Keratinocyte (primary cell): ENCODE measurements at regions not wholly inside any gene's neighbourhood (a gene's known extent, or its start where the extent isn't known, plus 50 kb on each side); places are given as distances from the start of the nearest gene placed in this dataset.

Source experiments
- DNase-seq: peaks from one replicate; pipeline ENCODE4 v3.0.0-alpha.2; 2011; ENCODE audit warnings: low read depth, missing footprints, low spot score
- FAIRE-seq: peaks from 2 replicates; lab custom pipeline; 2011; peaks lifted over from hg19 to GRCh38; lab: Jason Lieb, UNC
- H2AFZ ChIP-seq: 2 replicates; pipeline ENCODE4 v1.6.0; 2012; ENCODE audit warnings: low read length, control low read depth, inconsistent platforms; ENCODE audit not compliant: control insufficient read depth
- H3K27ac ChIP-seq: 2 replicates; pipeline ENCODE4 v1.5.1; 2011; ENCODE audit warnings: low read length; ENCODE audit not compliant: control insufficient read depth, insufficient read depth
- H3K27me3 ChIP-seq: 3 replicates; pipeline ENCODE4 v1.6.0; 2011; ENCODE audit warnings: low read length; ENCODE audit not compliant: control insufficient read depth, insufficient read depth; ENCODE audit errors: extremely low read depth
- H3K36me3 ChIP-seq, 2 experiments: 2 replicates in 1 of 2; 3 replicates in 1 of 2; pipeline ENCODE4 v1.5.1; 2011; ENCODE audit warnings: low read length in 2 of 2, mild to moderate bottlenecking in 1 of 2; ENCODE audit not compliant: control insufficient read depth in 2 of 2, insufficient read depth in 2 of 2; ENCODE audit errors: extremely low read depth in 1 of 2
- H3K4me1 ChIP-seq: 3 replicates; pipeline ENCODE4 v1.5.1; 2011; ENCODE audit warnings: low read length; ENCODE audit not compliant: control insufficient read depth, insufficient read depth; ENCODE audit errors: extremely low read depth
- H3K4me2 ChIP-seq: 3 replicates; pipeline ENCODE4 v1.6.0; 2011; ENCODE audit warnings: low read depth, low read length; ENCODE audit not compliant: control insufficient read depth, insufficient read depth; ENCODE audit errors: extremely low read depth
- H3K4me3 ChIP-seq, 3 experiments: fragments of 200-600 bp in 1 of 3; sonication (generic) in 1 of 3; 2 replicates in 2 of 3; 3 replicates in 1 of 3; pipeline ENCODE4 v1.5.1; 2011 to 2016; ENCODE audit warnings: low read length in 3 of 3, mild to moderate bottlenecking in 3 of 3, control low read depth in 2 of 3, inconsistent platforms in 1 of 3, low read depth in 1 of 3, mixed read lengths in 1 of 3, mixed run types in 1 of 3, moderate library complexity in 1 of 3; ENCODE audit not compliant: control insufficient read depth in 2 of 3, insufficient read depth in 2 of 3; ENCODE audit errors: extremely low read depth in 1 of 3
- H3K79me2 ChIP-seq: 2 replicates; pipeline ENCODE4 v1.6.0; 2012; ENCODE audit warnings: low read length; ENCODE audit not compliant: control insufficient read depth, insufficient read depth
- H3K9ac ChIP-seq: 3 replicates; pipeline ENCODE4 v1.6.0; 2011; ENCODE audit warnings: low read length; ENCODE audit not compliant: control insufficient read depth, insufficient read depth; ENCODE audit errors: extremely low read depth
- H3K9me1 ChIP-seq: 3 replicates; pipeline ENCODE4 v1.6.0; 2011; ENCODE audit warnings: low read length; ENCODE audit not compliant: control insufficient read depth, insufficient read depth; ENCODE audit errors: extremely low read depth
- H3K9me3 ChIP-seq: 2 replicates; pipeline ENCODE4 v1.5.1; 2012; ENCODE audit warnings: low read depth, low read length; ENCODE audit not compliant: control insufficient read depth
- H4K20me1 ChIP-seq: 3 replicates; pipeline ENCODE4 v1.6.0; 2011; ENCODE audit warnings: low read length; ENCODE audit not compliant: control insufficient read depth, insufficient read depth; ENCODE audit errors: extremely low read depth
- EZH2 ChIP-seq: IDR thresholded peaks from one replicate; pipeline ENCODE4 v1.6.1; 2012; ENCODE audit warnings: inconsistent platforms, mild to moderate bottlenecking, low read length, moderate library complexity
- dilution Hi-C: fragments of 300-500 bp; cut with MboI; formaldehyde crosslinking; loops from one replicate; pipeline ENCODE4 v1.7.0; 2020; ENCODE audit warnings: low sequenced_read_pairs; ENCODE audit not compliant: extremely low pct_ligation_motif_present
- TF ChIP-seq, protein P1 (sequence below), 3 experiments: IDR thresholded peaks in 1 of 3; conservative IDR thresholded peaks in 1 of 3; optimal IDR thresholded peaks in 1 of 3; 2 replicates in 2 of 3; 3 replicates in 1 of 3; pipeline versions ENCODE3 to v1.5.1; 2011; ENCODE audit warnings: low read length in 3 of 3, mild to moderate bottlenecking in 3 of 3, moderate library complexity in 2 of 3, control low read depth in 1 of 3, inconsistent platforms in 1 of 3; ENCODE audit not compliant: insufficient read depth in 2 of 3; ENCODE audit errors: extremely low read depth in 1 of 3

DNA sequence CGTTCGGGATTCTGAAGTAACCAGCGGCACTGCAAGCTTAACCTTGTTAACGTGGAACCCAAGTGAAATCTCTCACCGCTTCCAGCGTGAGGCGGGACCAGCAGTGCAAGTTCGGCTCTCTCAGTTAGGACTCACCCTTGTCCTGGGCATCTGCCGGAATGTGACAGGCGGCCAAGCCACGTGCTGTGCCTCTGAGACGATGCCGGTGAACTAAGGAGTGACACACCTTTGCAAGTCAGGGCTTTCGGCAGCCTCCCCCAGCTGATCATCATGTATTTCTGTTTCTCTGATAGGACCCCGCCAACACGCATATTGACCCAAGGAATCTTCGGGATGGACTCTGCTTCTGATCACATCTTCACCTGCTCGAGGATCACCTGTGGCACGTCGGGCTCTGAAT, 415.0 kb upstream of the IRX1 start:
- Histone ChIP-seq H3K27ac (no peak overlapping the region), H3K79me2 (no peaks in the 10 kb centered on the region), H3K4me1 (no peaks in the 10 kb centered on the region), H2AFZ (no peak overlapping the region), H3K9ac (no peak overlapping the region), H3K9me1 (no peaks in the 10 kb centered on the region), H3K27me3 (no peaks in the 10 kb centered on the region), H4K20me1 (no peaks in the 10 kb centered on the region), H3K36me3 (no peaks in the 10 kb centered on the region), H3K4me2 (no peak overlapping the region), H3K9me3 (no peaks in the 10 kb centered on the region), H3K4me3 (no peak overlapping the region)
- TF ChIP-seq EZH2 = no peak
- TF ChIP-seq, protein P1, sequence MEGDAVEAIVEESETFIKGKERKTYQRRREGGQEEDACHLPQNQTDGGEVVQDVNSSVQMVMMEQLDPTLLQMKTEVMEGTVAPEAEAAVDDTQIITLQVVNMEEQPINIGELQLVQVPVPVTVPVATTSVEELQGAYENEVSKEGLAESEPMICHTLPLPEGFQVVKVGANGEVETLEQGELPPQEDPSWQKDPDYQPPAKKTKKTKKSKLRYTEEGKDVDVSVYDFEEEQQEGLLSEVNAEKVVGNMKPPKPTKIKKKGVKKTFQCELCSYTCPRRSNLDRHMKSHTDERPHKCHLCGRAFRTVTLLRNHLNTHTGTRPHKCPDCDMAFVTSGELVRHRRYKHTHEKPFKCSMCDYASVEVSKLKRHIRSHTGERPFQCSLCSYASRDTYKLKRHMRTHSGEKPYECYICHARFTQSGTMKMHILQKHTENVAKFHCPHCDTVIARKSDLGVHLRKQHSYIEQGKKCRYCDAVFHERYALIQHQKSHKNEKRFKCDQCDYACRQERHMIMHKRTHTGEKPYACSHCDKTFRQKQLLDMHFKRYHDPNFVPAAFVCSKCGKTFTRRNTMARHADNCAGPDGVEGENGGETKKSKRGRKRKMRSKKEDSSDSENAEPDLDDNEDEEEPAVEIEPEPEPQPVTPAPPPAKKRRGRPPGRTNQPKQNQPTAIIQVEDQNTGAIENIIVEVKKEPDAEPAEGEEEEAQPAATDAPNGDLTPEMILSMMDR (optimal IDR thresholded peaks at IDR 0.05 in 1 of 3, IDR thresholded peaks at IDR 0.05 in 1 of 3, conservative IDR thresholded peaks at IDR 0.05 in 1 of 3; ENCODE audit: extremely low read depth in 1 of 3, insufficient read depth in 2 of 3, low read length in 3 of 3) = no peak
- DNase-seq = no peak
- dilution Hi-C loops = no loop called here
- FAIRE-seq = no peak

DNA sequence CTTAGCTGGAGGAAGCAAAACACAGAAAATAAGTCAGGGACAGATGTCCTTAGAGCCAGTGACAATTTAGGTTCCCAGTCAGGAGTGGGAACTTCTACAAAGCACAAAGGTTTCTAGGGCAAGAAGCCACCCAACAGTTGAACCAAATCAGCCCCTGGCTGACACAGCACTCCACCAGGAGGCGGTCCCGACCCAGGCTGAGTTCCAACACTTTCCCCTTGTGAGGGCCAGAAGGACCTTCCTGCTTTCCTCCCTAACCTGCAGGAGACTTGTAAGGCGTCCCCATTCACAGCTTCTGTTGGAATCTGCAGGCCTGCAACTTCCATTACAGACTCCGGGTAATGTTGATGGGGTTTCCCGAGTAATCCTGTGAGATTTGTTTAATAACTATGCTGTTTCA, 416.4 kb upstream of the IRX1 start:
- Histone ChIP-seq H2AFZ (no peak overlapping the region), H3K79me2 (no peaks in the 10 kb centered on the region), H3K27me3 (no peaks in the 10 kb centered on the region), H3K9me3 (no peaks in the 10 kb centered on the region), H3K27ac (no peak overlapping the region), H3K4me1 (no peaks in the 10 kb centered on the region), H3K4me3 (no peak overlapping the region), H4K20me1 (no peaks in the 10 kb centered on the region), H3K9ac (no peak overlapping the region), H3K36me3 (no peaks in the 10 kb centered on the region), H3K9me1 (no peaks in the 10 kb centered on the region), H3K4me2 (no peak overlapping the region)
- FAIRE-seq (no peak), DNase-seq (no peak)
- TF ChIP-seq EZH2 = no peak
- TF ChIP-seq, protein P1 (optimal IDR thresholded peaks at IDR 0.05 in 1 of 3, IDR thresholded peaks at IDR 0.05 in 1 of 3, conservative IDR thresholded peaks at IDR 0.05 in 1 of 3; ENCODE audit: extremely low read depth in 1 of 3, insufficient read depth in 2 of 3, low read length in 3 of 3) = no peak
- dilution Hi-C loops = no loop called here
